Fibroblast of mammary gland (primary cell): ENCODE measurements at regions not wholly inside any gene's neighbourhood (a gene's known extent, or its start where the extent isn't known, plus 50 kb on each side); places are given as distances from the start of the nearest gene placed in this dataset.

ENCODE experiments used
- DNase-seq: peaks from one replicate; pipeline ENCODE4 v3.0.0-alpha.2; 2010; ENCODE audit warnings: low read depth
- H3K4me3 ChIP-seq: 2 replicates; pipeline ENCODE4 v1.5.1; 2011; ENCODE audit warnings: low read depth, mild to moderate bottlenecking, low read length, moderate library complexity; ENCODE audit not compliant: control insufficient read depth
- CTCF ChIP-seq: conservative IDR thresholded peaks from 2 replicates; pipeline ENCODE4 v1.5.1; 2011; ENCODE audit warnings: low read depth, low read length, inconsistent platforms; ENCODE audit not compliant: control insufficient read depth, insufficient read depth

- H3K4me3 ChIP-seq = no peak overlapping the region
- no peak for DNase-seq
- no peak for TF ChIP-seq CTCF
These were observed 58.4 kb upstream of the IRAK1BP1 start for GRCh38 chr6:78808933-78809332.

GRCh38 chr6:78810146-78810545 lies 57.2 kb upstream of the IRAK1BP1 start:
- peak; percentile 66 for TF ChIP-seq CTCF
- H3K4me3 ChIP-seq = no peak overlapping the region
- peak; percentile 51 for DNase-seq

GRCh38 chr6:78810698-78811097 lies 56.7 kb upstream of the IRAK1BP1 start:
- peak; percentile 70 for DNase-seq
- no peak for TF ChIP-seq CTCF
- H3K4me3 ChIP-seq = no peak overlapping the region
